Gastrocnemius medialis (tissue), 4 donors: ENCODE measurements at regions not wholly inside any gene's neighbourhood (a gene's known extent, or its start where the extent isn't known, plus 50 kb on each side); places are given as distances from the start of the nearest gene placed in this dataset.

Source experiments
- ATAC-seq, 2 donors: fragments of 150-250 bp; one replicate each; pipeline ENCODE4 v1.9.1; 2016
- DNase-seq, 2 donors: peaks; one replicate each; pipeline ENCODE4 v3.0.0-alpha.2; 2019
- H3K27ac ChIP-seq, 4 donors: fragments of 200-600 bp; sonication (generic); 1 replicate in 1 of 4; 2 replicates in 3 of 4; pipeline ENCODE4 v1.5.1; 2016 to 2018; ENCODE audit warnings: mild to moderate bottlenecking in 2 of 4, moderate library complexity in 1 of 4
- H3K27me3 ChIP-seq, 3 donors: fragments of 200-600 bp; sonication (generic) in 2 of 3; 1 replicate in 1 of 3; 2 replicates in 2 of 3; pipeline versions ENCODE4 v1.5.1 to v1.6.0; 2016 to 2019; ENCODE audit warnings: mild to moderate bottlenecking in 1 of 3, moderate library complexity in 1 of 3
- H3K36me3 ChIP-seq, 2 donors: fragments of 200-600 bp; sonication (generic) in 1 of 2; one replicate each; pipeline ENCODE4 v1.5.1; 2017 to 2018
- H3K4me1 ChIP-seq, 2 donors: fragments of 200-600 bp; sonication (generic) in 1 of 2; one replicate each; pipeline ENCODE4 v1.5.1; 2016 to 2017; ENCODE audit warnings: mild to moderate bottlenecking in 2 of 2
- H3K4me3 ChIP-seq, 4 donors: fragments of 200-600 bp; sonication (generic) in 3 of 4; 1 replicate in 1 of 4; 2 replicates in 3 of 4; pipeline ENCODE4 v1.5.1; 2016 to 2019; ENCODE audit warnings: mild to moderate bottlenecking in 2 of 4
- H3K9me3 ChIP-seq, 3 donors: fragments of 200-600 bp; sonication (generic) in 2 of 3; 1 replicate in 1 of 3; 2 replicates in 2 of 3; pipeline ENCODE4 v1.5.1; 2016 to 2019
- POLR2A ChIP-seq, 2 donors: fragments of 450-650 bp; IDR thresholded peaks; one replicate each; pipeline ENCODE4 v1.6.1; 2017; ENCODE audit warnings: antibody characterized with exemption in 2 of 2, mild to moderate bottlenecking in 2 of 2, moderate library complexity in 2 of 2
- in situ Hi-C, 4 donors: fragments of 200-750 bp; cut with MboI; loops; one replicate each; pipeline versions ENCODE4 v1.15.0 to v1.8.0; 2017; ENCODE audit warnings: low sequenced_read_pairs in 4 of 4
- intact Hi-C: fragments of 100-400 bp; cut with DNase I; formaldehyde crosslinking; loops from one replicate; pipeline ENCODE4 v1.15.1; 2023; ENCODE audit warnings: low total_unique reads
- TF ChIP-seq, protein P1 (sequence below), 5 experiments: fragments of 450-650 bp in 3 of 5; fragments of 200-600 bp in 2 of 5; sonication (generic) in 2 of 5; IDR thresholded peaks in 4 of 5; conservative IDR thresholded peaks in 1 of 5; 1 replicate in 4 of 5; 2 replicates in 1 of 5; pipeline ENCODE4 v1.5.1; 2016 to 2019; ENCODE audit warnings: antibody characterized with exemption in 5 of 5, mild to moderate bottlenecking in 3 of 5, moderate library complexity in 3 of 5

DNA sequence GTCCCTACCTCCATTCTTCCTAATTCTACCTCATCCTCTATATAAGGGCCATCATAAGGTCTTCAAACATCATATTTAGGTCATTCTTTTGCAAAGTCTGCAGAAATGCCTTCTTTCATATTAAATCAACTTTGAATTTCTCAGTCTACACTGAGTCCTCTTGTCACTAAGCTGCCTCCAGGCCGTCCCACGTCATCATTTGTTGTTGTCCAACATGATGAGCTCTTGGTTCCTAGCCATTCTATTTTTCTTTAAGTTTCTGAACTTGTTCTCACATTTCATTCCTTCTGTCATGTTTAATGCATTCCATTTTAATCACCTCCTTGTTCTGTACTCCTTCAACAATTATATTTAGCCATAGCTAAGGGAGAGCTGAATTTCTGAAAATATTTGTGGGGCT, 59.2 kb upstream of the PGR start:
- intact Hi-C loops (loop anchor here (5.0 kb wide), 1 partner anchor 62 kb away; the partner anchor contains the start of gene PGR), in situ Hi-C loops (no loop called here)
- TF ChIP-seq, protein P1, sequence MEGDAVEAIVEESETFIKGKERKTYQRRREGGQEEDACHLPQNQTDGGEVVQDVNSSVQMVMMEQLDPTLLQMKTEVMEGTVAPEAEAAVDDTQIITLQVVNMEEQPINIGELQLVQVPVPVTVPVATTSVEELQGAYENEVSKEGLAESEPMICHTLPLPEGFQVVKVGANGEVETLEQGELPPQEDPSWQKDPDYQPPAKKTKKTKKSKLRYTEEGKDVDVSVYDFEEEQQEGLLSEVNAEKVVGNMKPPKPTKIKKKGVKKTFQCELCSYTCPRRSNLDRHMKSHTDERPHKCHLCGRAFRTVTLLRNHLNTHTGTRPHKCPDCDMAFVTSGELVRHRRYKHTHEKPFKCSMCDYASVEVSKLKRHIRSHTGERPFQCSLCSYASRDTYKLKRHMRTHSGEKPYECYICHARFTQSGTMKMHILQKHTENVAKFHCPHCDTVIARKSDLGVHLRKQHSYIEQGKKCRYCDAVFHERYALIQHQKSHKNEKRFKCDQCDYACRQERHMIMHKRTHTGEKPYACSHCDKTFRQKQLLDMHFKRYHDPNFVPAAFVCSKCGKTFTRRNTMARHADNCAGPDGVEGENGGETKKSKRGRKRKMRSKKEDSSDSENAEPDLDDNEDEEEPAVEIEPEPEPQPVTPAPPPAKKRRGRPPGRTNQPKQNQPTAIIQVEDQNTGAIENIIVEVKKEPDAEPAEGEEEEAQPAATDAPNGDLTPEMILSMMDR (IDR thresholded peaks at IDR 0.05 in 4 of 5, conservative IDR thresholded peaks at IDR 0.05 in 1 of 5): no peak
- no peak for TF ChIP-seq POLR2A (IDR thresholded peaks at IDR 0.05)
- no peak overlapping the region for H3K4me3 ChIP-seq
- no peak for ATAC-seq
- H3K4me1 ChIP-seq: no peaks in the 10 kb centered on the region
- H3K36me3 ChIP-seq: no peaks in the 10 kb centered on the region
- DNase-seq: no peak
- no peaks in the 10 kb centered on the region for H3K27me3 ChIP-seq
- no peaks in the 10 kb centered on the region for H3K9me3 ChIP-seq
- H3K27ac ChIP-seq: no peak overlapping the region

DNA sequence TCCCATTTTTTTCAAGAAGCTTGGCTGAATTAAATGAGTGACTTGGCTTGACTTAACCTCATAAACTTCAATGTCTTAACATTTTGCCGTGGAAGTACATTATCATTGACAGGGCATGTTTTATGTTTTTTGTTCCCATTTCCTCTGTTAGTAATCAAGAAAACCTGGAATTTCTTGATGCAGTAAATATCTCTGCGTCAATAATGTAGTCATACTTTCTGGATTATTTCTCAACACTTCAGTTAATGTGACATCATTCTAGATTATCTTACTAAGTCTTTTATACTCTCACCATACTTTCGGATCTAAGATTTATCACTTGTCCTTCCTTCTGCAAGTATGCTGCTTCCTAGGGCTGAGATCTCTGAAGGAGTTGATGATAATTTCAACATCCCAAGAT, 58.6 kb upstream of the PGR start:
- TF ChIP-seq, protein P1 (IDR thresholded peaks at IDR 0.05 in 4 of 5, conservative IDR thresholded peaks at IDR 0.05 in 1 of 5): no peak
- no peak for TF ChIP-seq POLR2A (IDR thresholded peaks at IDR 0.05)
- ATAC-seq (no peak), DNase-seq (no peak)
- Histone ChIP-seq H3K4me1 (no peaks in the 10 kb centered on the region), H3K27me3 (no peaks in the 10 kb centered on the region), H3K36me3 (no peaks in the 10 kb centered on the region), H3K27ac (no peak overlapping the region), H3K9me3 (no peaks in the 10 kb centered on the region), H3K4me3 (no peak overlapping the region)
- intact Hi-C loops: loop anchor here (5.0 kb wide), 1 partner anchor 61 kb away; the partner anchor contains the start of gene PGR
- in situ Hi-C loops: no loop called here

DNA sequence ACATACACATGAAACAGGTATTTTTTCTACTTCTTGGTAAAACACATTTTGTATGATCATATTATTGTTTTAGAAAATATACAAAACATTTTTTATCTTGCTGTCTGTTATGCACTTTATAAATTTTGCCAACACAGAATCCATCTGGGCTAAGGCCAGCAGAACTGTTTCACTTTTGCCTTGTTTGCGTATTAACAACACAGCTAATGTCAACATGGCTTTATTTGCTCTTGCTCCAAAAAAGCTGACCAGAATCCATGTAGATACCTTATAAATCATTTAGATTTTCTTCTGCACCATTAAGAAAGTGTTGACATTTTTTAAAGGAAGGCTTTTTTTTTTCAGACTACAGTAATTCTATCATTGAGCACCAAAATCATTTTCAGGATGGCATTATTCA, 58.1 kb upstream of the PGR start:
- Histone ChIP-seq H3K4me1 (no peaks in the 10 kb centered on the region), H3K27me3 (no peaks in the 10 kb centered on the region), H3K4me3 (no peak overlapping the region), H3K27ac (no peak overlapping the region), H3K9me3 (no peaks in the 10 kb centered on the region), H3K36me3 (no peaks in the 10 kb centered on the region)
- in situ Hi-C loops: no loop called here
- no peak for DNase-seq
- no peak for ATAC-seq
- TF ChIP-seq, protein P1 (IDR thresholded peaks at IDR 0.05 in 4 of 5, conservative IDR thresholded peaks at IDR 0.05 in 1 of 5): no peak
- TF ChIP-seq POLR2A (IDR thresholded peaks at IDR 0.05): no peak
- intact Hi-C loops: loop anchor here (5.0 kb wide), 1 partner anchor 60 kb away; the partner anchor contains the start of gene PGR

DNA sequence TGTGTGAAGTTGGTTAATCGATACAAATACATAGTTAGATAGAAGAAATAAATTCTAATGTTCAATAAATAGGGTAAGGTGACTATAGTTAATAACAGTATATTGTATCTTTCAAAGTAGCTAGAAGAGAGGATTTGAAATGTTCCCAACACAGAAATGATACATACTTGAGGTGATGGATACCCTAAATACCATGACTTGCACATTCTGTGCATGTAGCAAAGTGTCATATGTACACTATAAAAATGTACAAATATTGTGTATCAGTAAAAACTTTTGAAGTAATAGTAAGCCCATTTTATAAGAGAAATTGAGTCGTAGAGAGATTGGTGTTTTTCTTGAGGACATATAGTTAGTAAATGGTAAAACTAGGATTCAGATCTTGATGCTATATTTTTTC, 56.4 kb upstream of the PGR start:
- H3K4me1 ChIP-seq: no peaks in the 10 kb centered on the region
- ATAC-seq (no peak), DNase-seq (no peak)
- intact Hi-C loops: loop anchor here (5.0 kb wide), 1 partner anchor 59 kb away; the partner anchor contains the start of gene PGR
- H3K27me3 ChIP-seq: no peaks in the 10 kb centered on the region
- TF ChIP-seq, protein P1 (IDR thresholded peaks at IDR 0.05 in 4 of 5, conservative IDR thresholded peaks at IDR 0.05 in 1 of 5): no peak
- TF ChIP-seq POLR2A (IDR thresholded peaks at IDR 0.05): no peak
- no peak overlapping the region for H3K27ac ChIP-seq
- H3K4me3 ChIP-seq: no peak overlapping the region
- H3K36me3 ChIP-seq: no peaks in the 10 kb centered on the region
- in situ Hi-C loops: no loop called here
- H3K9me3 ChIP-seq: no peaks in the 10 kb centered on the region

DNA sequence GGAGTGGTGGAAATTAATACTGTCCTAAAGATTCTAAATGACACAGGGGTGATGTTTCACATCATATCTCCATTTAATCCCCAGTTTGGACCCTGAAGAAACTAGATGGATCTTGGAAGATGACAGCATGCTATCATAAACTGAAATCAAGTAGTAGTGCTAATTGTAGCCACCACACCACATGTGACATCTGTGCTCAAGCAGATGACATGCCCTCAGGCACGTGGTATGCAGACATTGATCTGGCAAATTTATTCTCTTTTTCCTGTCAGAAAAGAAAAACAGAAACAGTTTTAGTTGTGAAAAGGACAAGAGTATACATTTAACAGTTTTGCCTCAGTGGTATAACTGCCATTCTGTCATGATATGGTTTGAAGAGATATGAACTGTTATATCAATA, 52.9 kb upstream of the PGR start:
- H3K9me3 ChIP-seq: no peaks in the 10 kb centered on the region
- no peaks in the 10 kb centered on the region for H3K4me1 ChIP-seq
- ATAC-seq (no peak), DNase-seq (no peak)
- in situ Hi-C loops (no loop called here), intact Hi-C loops (no loop called here)
- no peak overlapping the region for H3K27ac ChIP-seq
- no peaks in the 10 kb centered on the region for H3K36me3 ChIP-seq
- no peak overlapping the region for H3K4me3 ChIP-seq
- no peak for TF ChIP-seq POLR2A (IDR thresholded peaks at IDR 0.05)
- TF ChIP-seq, protein P1 (IDR thresholded peaks at IDR 0.05 in 4 of 5, conservative IDR thresholded peaks at IDR 0.05 in 1 of 5): no peak
- H3K27me3 ChIP-seq: no peaks in the 10 kb centered on the region
